ENCODE measurements at regions not wholly inside any gene's neighbourhood (a gene's known extent, or its start where the extent isn't known, plus 50 kb on each side); places are given as distances from the start of the nearest gene placed in this dataset.

GRCh38 chr3:152606146-152606545, 228.8 kb upstream of the P2RY1 start:
- no TSS peak for BruUV-seq (replicated peaks)
- no peak overlapping the region for H3K27ac Mint-ChIP-seq (ENCODE audit: unreplicated experiment)

DNA sequence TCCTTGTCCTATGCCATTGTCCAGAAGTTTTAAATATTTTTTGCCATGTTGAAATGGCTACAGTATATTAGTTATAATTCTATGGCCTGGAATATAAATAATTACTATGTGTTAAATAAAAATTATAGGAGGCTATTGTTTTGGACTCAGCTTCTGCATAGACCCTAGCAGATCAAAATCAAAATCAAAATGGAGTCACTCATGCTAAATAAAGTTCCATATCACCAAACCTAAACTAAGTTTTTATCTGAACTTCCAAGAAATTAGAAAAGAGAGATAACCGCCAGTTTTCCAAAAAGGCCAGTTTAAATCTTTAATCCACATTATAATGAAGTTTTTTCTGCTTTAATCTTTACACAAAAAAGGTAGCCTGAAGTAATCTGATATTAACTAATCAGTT, 227.8 kb upstream of the P2RY1 start:
- no peaks in the 10 kb centered on the region for H3K4me1 Mint-ChIP-seq (ENCODE audit: low read depth, unreplicated experiment)
- no peaks in the 10 kb centered on the region for H3K36me3 ChIP-seq (ENCODE audit: control insufficient read depth, insufficient read depth, low read length)
- POLR2A ChIA-PET = no interaction called here
- intact Hi-C loops (cut with micrococcal nuclease; ENCODE audit: unreplicated experiment) = no loop called here
- H3K4me3 ChIP-seq (ENCODE audit: low read depth, low read length) = no peak overlapping the region
- CTCF ChIA-PET = no interaction called here
- DNase-seq = no peak
- H3K27me3 ChIP-seq (replicated peaks; ENCODE audit: control insufficient read depth, insufficient read depth, low read length) = no peaks in the 10 kb centered on the region
- peaks cover 5% of the 10 kb centered on the region; the same call in 1 of the 2 replicates for H3K4me1 ChIP-seq
- peaks cover 9% of the 10 kb centered on the region for H3K9me3 Mint-ChIP-seq (ENCODE audit: unreplicated experiment)
- TF ChIP-seq, protein P1, sequence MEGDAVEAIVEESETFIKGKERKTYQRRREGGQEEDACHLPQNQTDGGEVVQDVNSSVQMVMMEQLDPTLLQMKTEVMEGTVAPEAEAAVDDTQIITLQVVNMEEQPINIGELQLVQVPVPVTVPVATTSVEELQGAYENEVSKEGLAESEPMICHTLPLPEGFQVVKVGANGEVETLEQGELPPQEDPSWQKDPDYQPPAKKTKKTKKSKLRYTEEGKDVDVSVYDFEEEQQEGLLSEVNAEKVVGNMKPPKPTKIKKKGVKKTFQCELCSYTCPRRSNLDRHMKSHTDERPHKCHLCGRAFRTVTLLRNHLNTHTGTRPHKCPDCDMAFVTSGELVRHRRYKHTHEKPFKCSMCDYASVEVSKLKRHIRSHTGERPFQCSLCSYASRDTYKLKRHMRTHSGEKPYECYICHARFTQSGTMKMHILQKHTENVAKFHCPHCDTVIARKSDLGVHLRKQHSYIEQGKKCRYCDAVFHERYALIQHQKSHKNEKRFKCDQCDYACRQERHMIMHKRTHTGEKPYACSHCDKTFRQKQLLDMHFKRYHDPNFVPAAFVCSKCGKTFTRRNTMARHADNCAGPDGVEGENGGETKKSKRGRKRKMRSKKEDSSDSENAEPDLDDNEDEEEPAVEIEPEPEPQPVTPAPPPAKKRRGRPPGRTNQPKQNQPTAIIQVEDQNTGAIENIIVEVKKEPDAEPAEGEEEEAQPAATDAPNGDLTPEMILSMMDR (IDR thresholded peaks at IDR 0.05; ENCODE audit: insufficient read depth in 1 of 2, low read depth in 1 of 2, low read length in 1 of 2, severe bottlenecking in 1 of 2, unreplicated experiment in 1 of 2) = no peak
- H3K9me3 ChIP-seq = peaks cover 15% of the 10 kb centered on the region
- no peaks in the 10 kb centered on the region for H3K27me3 Mint-ChIP-seq (ENCODE audit: insufficient read depth, unreplicated experiment)
- no peak overlapping the region for H3K27ac Mint-ChIP-seq (ENCODE audit: unreplicated experiment)
- H3K4me3 Mint-ChIP-seq (ENCODE audit: unreplicated experiment) = no peak overlapping the region
- no peaks in the 10 kb centered on the region for H3K36me3 Mint-ChIP-seq (ENCODE audit: insufficient read depth, unreplicated experiment)
- no TSS peak for BruUV-seq (replicated peaks)

More at GRCh38 chr3:152606146-152606545, 228.8 kb upstream of the P2RY1 start:
- TF ChIP-seq, protein P1 (IDR thresholded peaks at IDR 0.05; ENCODE audit: insufficient read depth in 1 of 2, low read depth in 1 of 2, low read length in 1 of 2, severe bottlenecking in 1 of 2, unreplicated experiment in 1 of 2) = no peak
- H3K9me3 Mint-ChIP-seq (ENCODE audit: unreplicated experiment) = peaks cover 9% of the 10 kb centered on the region
- H3K36me3 Mint-ChIP-seq (ENCODE audit: insufficient read depth, unreplicated experiment) = no peaks in the 10 kb centered on the region
- ChIA-PET CTCF (no interaction called here), POLR2A (no interaction called here)
- Histone ChIP-seq H3K9me3 (peaks cover 15% of the 10 kb centered on the region), H3K4me1 (peaks cover 5% of the 10 kb centered on the region; the same call in 1 of the 2 replicates), H3K27me3 (replicated peaks; ENCODE audit: control insufficient read depth, insufficient read depth, low read length) (no peaks in the 10 kb centered on the region), H3K36me3 (ENCODE audit: control insufficient read depth, insufficient read depth, low read length) (no peaks in the 10 kb centered on the region), H3K4me3 (ENCODE audit: low read depth, low read length) (no peak overlapping the region)
- H3K27me3 Mint-ChIP-seq (ENCODE audit: insufficient read depth, unreplicated experiment) = no peaks in the 10 kb centered on the region
- intact Hi-C loops (cut with micrococcal nuclease; ENCODE audit: unreplicated experiment) = no loop called here
- H3K4me1 Mint-ChIP-seq (ENCODE audit: low read depth, unreplicated experiment) = no peaks in the 10 kb centered on the region
- DNase-seq = no peak
- no peak overlapping the region for H3K4me3 Mint-ChIP-seq (ENCODE audit: unreplicated experiment)

GRCh38 chr3:152608696-152609594, 226.0 kb upstream of the P2RY1 start:
- no peaks in the 10 kb centered on the region for H3K27me3 ChIP-seq (replicated peaks; ENCODE audit: control insufficient read depth, insufficient read depth, low read length)
- TF ChIP-seq, protein P1 (IDR thresholded peaks at IDR 0.05; ENCODE audit: insufficient read depth in 1 of 2, low read depth in 1 of 2, low read length in 1 of 2, severe bottlenecking in 1 of 2, unreplicated experiment in 1 of 2) = no peak
- H3K27me3 Mint-ChIP-seq (ENCODE audit: insufficient read depth, unreplicated experiment) = no peaks in the 10 kb centered on the region
- no peaks in the 10 kb centered on the region for H3K36me3 ChIP-seq (ENCODE audit: control insufficient read depth, insufficient read depth, low read length)
- peaks cover 5% of the 10 kb centered on the region; the same call in 1 of the 2 replicates for H3K4me1 ChIP-seq
- no TSS peak for BruUV-seq (replicated peaks)
- peaks cover 9% of the 10 kb centered on the region; the same call in 1 of the 2 replicates for H3K9me3 ChIP-seq
- no peak overlapping the region for H3K4me3 ChIP-seq (ENCODE audit: low read depth, low read length)
- intact Hi-C loops (cut with micrococcal nuclease; ENCODE audit: unreplicated experiment) = no loop called here
- DNase-seq = no peak
- no peaks in the 10 kb centered on the region for H3K36me3 Mint-ChIP-seq (ENCODE audit: insufficient read depth, unreplicated experiment)
- H3K9me3 Mint-ChIP-seq (ENCODE audit: unreplicated experiment) = peaks cover 9% of the 10 kb centered on the region
- CTCF ChIA-PET = no interaction called here
- POLR2A ChIA-PET = no interaction called here
- H3K27ac Mint-ChIP-seq (ENCODE audit: unreplicated experiment) = no peak overlapping the region
- no peak overlapping the region for H3K4me3 Mint-ChIP-seq (ENCODE audit: unreplicated experiment)
- H3K4me1 Mint-ChIP-seq (ENCODE audit: low read depth, unreplicated experiment) = no peaks in the 10 kb centered on the region

Data from Caco-2 (cell line).